ENCODE measurements at regions not wholly inside any gene's neighbourhood (a gene's known extent, or its start where the extent isn't known, plus 50 kb on each side); places are given as distances from the start of the nearest gene placed in this dataset.

DNA sequence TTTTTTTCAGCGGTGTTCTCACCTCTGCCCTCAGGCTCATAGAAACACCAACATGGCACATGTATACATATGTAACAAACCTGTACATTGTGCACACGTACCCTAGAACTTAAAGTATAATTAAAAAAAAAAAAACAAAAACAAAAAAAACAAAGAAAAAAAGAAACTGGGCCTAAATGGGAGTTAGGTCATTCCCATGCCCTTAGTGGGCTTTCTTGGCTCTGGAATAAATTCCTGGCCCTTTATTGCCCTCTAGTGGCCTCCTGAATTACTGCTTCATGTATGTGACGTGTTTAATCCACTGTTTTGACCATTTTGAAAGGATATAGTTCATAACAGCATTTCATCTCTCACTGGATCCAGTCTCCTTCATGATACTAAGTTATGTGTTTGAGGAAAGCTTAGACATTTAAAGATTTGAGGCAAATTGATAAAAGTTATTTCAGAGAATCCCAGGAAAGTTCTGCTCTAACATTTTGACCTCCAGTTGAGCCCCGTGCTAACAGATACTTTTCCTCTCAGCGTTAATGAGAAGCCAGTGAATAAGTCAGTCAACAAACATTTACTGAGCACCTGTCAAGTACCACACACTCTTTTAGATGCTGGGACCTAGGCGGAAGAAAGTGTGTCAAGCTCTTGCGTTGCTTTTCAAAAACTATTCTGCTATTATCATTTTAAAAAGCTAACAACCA lies 54.7 kb upstream of the SYPL1 start:
- no peak for DNase-seq (ENCODE audit: low read depth in 2 of 2, low spot score in 1 of 2)

DNA sequence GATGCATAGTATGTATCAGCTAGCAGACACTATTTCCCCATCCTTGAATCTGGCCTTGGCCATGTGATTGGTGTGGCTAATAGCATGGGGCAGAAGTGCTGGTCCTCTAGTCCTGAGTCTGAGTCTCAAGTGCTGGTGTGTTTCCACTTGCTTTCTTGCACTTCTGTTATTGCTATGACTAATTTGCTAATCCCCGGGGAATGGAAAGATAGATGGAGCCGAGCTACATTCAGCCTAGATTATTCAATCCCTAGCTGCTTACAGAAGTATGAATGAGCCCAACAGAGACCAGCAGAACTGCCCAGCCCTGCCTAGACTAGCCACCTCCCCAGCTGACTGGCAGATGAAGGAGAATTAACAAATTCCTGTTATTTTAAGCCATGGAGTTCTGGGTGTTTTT lies 53.2 kb upstream of the SYPL1 start:
- no peak for DNase-seq (ENCODE audit: low read depth in 2 of 2, low spot score in 1 of 2)

DNA sequence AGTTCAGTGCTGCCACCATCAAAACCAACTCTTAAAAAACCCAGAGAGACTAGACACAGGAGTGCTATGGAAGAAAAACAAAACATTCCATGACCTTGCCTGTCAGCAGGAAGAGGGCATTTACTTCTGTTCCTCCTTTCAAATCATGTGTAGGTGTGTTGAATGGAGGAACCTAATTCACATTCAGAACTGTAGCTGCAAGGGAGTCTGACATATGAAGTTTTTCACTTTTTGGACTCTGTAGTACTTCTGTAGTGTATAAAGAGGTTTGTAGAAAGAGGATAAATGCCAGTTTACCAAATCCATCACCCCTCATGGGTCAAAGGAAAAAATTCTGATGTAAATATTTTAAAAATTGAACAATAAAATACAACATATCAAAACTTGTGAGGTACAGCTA lies 51.1 kb upstream of the SYPL1 start:
- no peak for DNase-seq (ENCODE audit: low read depth in 2 of 2, low spot score in 1 of 2)

Data from stimulated activated CD8-positive, alpha-beta memory T cell treated with anti-CD3 and anti-CD28 coated beads, Interleukin-4, amount 100 ng/mL, for 4 hours (primary cell).